ENCODE measurements at regions not wholly inside any gene's neighbourhood (a gene's known extent, or its start where the extent isn't known, plus 50 kb on each side); places are given as distances from the start of the nearest gene placed in this dataset.

DNA sequence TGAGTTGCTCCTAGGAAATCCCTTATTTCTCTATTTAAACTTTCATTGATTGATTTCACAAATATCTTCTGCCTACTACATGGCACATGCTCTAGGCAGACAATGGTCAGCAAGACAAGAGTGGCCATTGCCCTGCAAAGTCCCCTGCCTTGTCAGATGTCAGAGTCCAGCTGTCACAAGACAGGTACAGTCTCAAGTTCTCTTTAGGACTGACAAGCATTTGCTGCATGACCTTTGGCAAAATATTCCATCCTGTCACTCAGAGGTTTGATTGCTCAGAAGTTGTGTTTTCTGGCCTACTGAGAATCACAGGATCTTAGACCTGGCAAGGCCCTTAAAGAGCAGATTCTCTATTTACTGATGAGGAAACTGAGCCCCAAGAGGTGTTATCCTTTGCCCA lies 322.3 kb upstream of the NFE2L3 start:
- TF ChIP-seq, protein P1, sequence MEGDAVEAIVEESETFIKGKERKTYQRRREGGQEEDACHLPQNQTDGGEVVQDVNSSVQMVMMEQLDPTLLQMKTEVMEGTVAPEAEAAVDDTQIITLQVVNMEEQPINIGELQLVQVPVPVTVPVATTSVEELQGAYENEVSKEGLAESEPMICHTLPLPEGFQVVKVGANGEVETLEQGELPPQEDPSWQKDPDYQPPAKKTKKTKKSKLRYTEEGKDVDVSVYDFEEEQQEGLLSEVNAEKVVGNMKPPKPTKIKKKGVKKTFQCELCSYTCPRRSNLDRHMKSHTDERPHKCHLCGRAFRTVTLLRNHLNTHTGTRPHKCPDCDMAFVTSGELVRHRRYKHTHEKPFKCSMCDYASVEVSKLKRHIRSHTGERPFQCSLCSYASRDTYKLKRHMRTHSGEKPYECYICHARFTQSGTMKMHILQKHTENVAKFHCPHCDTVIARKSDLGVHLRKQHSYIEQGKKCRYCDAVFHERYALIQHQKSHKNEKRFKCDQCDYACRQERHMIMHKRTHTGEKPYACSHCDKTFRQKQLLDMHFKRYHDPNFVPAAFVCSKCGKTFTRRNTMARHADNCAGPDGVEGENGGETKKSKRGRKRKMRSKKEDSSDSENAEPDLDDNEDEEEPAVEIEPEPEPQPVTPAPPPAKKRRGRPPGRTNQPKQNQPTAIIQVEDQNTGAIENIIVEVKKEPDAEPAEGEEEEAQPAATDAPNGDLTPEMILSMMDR (IDR thresholded peaks at IDR 0.05): no peak
- TF ChIP-seq POLR2A (IDR thresholded peaks at IDR 0.05; ENCODE audit: low read depth): no peak
